ENCODE measurements at regions not wholly inside any gene's neighbourhood (a gene's known extent, or its start where the extent isn't known, plus 50 kb on each side); places are given as distances from the start of the nearest gene placed in this dataset.
A peak's percentile ranks its signal among the peaks of the same experiment; 100 is the strongest.

- peak; percentile 53 to 85 for DNase-seq
Measured at GRCh38 chr2:21404137-21404536, 280.4 kb downstream of the TDRD15 start.

DNA sequence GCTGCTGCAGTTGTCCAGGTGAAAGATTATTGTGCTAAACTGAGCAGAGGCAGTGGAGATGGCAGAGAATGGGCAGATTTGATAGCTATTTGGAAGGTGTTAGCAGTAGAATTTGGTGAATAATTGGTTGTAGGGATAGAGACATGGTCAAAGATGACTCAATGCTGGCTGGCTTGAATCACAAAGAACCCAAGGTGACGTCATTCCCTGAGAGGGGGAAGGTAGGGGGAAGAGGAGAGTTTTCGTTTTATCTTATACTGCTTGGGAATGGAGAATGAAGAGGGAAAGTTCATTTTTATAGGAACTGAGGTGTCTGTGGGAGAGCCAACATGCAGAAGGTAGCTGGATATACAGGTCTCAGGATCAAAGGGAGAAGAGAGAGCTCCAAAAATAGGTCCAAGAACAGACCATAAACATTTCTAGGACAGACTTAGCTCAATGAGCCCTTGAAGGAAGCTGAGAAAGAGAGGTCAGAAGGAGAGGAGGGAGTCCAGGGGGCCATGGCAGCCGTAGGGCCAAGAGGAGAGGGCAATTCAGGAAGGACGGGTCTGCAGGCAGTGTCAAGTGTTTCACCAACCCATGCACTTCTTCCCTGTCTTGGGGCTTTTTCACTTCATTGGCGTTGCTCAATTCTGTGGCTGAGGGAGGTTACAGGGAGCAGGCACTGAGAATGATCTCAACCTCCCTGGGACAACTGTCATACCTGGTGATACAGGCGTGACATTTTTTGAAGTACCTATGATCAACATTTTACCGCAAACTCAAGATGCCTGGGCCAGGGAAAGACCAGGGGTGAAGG is 281.3 kb downstream of the TDRD15 start:
- DNase-seq, result no peak

GRCh38 chr2:21406386-21406785 is 282.6 kb downstream of the TDRD15 start:
- DNase-seq, result no peak

- DNase-seq, result no peak
Measured at GRCh38 chr2:21406911-21407310, 283.1 kb downstream of the TDRD15 start.

DNA sequence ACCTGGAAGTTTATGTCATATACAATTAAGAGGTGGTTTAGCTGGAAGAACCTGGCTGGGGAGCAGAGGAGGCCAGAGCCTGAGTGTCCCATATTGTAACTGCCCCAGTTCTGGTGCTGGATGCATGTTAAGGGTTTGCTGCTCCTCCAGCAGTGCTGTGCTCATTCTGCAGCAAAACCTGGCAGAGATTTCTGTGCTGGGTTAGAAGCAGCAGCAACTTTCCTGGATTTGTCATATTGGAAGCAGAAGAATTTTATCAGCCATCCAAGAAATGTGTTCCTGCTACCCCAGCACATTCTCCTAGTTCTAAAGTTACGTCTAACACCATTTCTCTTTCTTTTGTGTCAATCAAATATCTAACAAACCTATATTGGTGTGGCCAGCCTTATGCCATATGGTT is 284.1 kb downstream of the TDRD15 start:
- no peak for DNase-seq

DNA sequence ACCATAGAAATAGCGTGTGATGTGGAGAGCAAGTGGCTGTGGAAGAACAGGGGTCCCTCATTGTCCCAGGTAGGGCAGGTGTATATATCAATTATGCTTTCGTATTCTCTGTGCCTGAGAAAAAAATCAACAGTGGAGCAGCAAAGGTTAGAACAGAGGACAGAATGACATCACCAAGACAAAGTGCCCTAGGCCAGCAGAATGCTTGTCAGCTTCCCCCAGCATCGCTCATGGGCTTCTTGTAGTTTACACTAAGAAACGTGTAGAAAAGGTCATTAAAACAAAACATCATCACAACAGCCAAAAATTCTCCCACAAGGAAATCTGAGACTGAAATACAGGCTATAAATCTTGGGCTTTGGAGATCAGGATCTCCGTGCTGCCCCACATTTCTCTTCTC is 288.0 kb downstream of the TDRD15 start:
- no peak for DNase-seq

DNA sequence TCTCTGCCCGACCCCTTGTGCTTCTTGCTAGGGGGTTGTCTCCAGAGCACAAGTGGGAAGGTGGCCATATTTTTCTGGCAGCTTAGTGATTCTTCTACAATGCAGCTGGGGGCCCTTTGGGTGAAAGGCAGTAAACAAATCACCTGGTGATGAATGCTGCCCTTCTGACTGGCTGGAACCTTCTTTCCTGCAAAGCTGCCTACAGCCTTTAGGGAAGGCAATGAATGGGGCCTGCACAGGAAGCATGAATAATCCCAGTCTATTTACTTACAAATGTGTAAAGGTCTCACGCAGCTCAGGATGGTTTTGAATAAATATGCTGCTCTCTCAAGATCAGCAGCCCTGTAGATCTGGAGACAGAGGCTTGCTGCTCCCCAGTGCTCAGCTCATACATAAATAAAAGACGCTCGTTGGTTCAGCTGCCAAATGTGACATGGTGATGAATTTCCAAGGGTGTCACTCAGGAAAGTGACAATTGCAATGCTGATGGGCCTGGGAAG is 289.2 kb downstream of the TDRD15 start:
- DNase-seq, result no peak

DNA sequence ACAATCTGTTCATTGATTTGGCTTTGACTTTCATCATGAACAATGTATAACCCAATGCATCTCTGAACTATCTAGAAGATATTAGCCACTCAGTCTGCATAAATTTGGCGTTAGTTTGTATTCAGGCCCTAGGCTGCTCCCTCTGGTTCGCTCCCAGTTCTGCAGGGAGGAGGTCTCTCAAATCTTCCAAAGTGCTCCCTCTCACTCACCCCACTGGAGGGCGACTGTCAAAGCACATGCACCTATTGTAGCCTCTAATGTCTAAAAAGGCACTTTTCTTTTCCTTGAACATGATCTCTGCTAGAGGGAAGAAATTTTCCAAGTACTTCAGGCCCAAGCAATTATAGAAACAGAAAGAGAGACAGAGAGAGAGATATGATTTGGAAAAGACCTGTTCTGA is 291.5 kb downstream of the TDRD15 start:
- DNase-seq, result peak in 1 of 2 experiments; percentile 33

DNA sequence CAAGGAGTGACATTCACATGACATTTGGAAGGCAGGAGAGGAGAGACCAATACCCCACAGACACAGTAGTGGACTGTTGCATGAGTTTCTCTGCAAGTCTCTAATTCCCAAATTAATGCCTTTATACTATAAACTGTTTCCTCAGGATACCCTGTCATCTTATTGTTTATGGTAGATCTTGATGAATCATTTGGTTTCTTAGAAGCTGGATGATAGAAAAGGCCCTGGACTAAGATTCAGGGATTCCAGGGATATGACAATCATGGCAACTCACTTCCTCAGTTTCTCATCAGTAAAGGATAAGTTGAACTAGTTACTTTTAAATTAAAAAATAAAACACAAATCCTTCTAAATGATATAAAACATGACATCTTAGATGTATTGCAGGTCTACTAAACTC is 292.5 kb downstream of the TDRD15 start:
- no peak for DNase-seq

- DNase-seq, result no peak
Measured at GRCh38 chr2:21418456-21418855, 294.7 kb downstream of the TDRD15 start.

DNA sequence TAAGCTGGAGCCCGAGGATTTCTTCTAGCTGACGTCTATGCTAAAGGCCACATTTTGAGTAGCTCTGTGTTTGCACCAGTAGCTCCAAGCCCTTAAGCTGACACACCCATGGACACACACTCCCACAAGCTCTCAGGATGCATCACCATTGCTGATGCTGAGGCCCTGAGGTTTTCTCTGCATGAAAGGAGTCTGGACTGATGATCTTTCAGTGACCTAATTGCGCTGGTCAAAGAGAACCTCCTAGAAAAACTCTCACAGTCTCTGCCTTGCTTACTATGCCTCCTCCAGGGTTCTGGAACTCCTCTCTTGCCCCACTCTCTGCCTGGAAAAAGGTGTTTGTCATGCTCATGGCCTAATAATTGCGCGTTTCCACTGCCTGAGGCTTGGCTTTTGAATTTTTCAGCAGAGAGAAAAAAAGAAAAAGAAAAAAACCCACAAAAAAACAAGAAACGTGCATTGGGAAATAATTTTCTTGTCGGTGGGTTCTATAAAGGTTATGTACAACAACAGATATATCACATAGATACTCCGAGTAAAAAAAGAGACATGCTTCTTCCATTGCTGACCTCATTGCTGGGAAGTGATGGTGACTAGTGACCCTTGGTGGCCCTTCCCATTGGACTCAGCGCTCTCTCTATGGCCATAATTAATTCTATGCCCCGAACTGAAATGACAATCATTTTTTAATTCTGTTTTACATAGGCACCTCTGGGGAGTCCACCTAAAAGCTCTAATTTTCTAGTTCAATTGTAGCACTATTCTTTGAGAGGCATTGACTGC is 297.0 kb downstream of the TDRD15 start:
- no peak for DNase-seq

- DNase-seq, result peak; percentile 25 to 35
Measured at GRCh38 chr2:21422050-21422449, 298.3 kb downstream of the TDRD15 start.

DNA sequence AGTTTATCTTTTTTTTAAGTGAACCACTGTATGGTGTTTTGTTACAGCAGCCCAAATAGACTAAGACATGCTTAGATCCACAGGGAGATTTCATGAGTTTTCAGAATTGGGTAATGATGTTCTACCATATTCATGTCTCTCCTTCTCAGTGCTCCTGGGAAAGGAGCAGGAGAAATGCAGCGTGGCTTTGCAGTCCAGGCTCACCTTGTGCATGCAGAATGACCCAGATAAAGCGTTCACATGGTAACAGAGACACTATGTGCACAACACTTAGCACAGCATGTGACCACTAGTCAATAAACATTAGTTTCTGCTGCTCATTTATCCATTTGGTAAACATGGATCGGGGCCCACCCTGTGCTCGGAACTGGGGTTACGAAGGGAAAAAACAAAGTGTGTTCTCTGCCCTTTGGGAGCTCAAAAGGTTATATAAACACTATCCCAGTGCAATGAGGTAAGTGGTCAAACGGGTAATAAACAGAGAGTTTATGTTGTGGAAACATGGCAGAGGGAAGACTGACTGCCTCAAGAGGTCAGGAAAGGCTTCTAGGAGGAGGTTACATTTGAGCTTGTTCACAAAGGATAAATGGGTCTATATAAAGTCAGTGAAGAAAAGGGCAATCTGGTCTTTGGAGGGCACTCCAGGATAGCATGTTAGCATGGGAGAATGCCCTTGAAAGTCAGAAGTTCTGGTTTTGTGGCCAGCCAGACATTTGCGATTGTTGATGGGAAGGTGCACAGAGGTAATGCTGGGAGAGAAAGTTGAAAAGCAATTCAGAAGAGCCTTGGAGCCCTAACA is 299.2 kb downstream of the TDRD15 start:
- no peak for DNase-seq

DNA sequence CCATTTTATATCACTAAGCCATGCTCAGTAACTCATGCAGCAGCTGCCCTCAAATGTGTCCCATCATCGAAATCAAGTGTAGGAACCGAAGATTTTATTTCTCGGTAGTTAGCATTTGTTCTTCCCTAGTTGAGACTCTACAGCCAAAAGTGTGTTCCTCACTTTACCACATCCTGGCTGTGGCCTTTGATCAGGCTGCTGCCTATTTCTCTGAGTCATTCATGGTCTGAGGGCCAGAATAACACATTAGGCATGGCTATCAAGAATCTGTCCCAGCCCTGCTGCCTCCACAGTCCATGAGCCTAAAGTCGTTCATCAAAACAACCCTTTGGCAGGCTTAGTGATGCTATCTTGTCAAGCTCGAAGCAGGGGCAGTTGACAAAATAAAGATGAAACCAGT is 300.1 kb downstream of the TDRD15 start:
- DNase-seq, result no peak

DNA sequence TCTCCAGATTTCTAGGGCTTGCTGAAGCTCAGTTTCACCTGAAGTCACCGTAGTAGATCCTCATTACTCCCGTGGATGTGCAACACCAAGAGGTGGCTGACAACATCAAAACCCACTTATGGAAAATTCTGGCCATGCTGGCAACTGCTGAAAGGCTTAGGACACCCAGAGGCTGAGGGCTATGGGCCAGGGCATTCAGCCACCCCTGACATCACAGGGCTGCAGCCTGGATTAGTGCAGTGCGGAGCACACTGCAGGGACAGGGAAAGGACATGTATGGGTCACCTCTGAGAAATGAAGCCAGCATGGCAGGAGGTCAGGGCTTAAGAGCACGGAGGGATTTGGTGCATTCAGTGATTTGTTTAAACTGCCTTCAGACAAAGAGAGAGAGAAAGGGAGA is 300.6 kb downstream of the TDRD15 start:
- DNase-seq, result no peak

DNA sequence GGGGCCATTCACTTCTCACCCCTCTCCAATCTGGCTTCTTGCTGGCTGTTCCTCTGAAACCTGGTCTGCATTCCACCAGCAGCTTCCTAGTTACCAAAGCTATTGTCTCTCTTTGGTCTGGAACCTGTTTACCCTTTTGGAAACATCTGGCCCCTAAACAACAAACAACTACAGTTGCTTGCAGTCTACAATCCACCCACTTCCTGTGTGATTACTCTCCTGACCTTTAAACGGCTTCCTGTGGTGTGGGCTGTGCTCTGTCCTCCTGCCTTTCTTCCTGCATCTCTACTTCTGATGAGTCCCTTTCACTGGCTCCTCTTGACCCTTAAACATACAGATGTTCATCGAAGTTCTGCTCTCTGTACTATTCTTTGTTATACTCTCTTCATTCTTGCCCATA is 303.8 kb downstream of the TDRD15 start:
- no peak for DNase-seq

DNA sequence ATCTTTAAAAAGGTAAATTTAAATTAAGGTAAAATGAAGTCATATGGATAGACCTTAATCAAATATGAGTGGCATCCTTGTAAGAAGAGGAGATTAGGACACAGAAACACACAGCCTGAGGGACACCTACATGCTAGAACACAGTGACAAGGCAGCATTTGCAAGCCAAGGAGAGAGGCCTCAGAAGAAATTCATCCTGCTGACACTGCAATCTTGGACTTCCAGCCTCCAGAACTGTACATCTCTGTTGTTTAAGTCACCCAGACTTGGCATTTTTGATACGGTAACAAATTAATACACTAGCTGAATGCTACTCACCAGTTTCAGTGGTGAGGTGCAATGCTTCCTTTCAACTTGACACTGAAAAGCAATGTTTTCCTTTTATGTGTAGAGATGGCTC is 305.0 kb downstream of the TDRD15 start:
- no peak for DNase-seq

- DNase-seq, result no peak
Measured at GRCh38 chr2:21429747-21430146, 306.0 kb downstream of the TDRD15 start.

DNA sequence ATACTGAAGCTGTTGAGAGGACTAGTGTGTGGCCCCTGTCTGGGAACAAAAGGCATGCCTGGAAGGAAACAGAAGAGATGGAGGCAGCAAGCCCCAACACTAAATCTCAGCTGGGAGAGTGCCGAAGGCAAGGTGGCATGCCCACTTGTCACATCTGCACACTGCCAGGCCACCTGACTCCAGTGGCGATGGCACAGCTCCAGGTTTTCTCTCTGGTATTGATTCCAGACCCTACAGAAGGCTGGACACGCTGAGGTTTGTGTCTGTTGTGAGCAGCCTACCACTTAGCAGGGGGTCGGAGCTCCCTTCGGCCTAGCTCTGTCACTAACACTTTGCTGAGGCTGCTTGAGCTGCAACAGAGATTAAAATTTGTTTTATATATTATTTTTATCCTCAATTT is 307.3 kb downstream of the TDRD15 start:
- DNase-seq, result no peak

- no peak for DNase-seq
Measured at GRCh38 chr2:21438949-21439348, 315.2 kb downstream of the TDRD15 start.

- no peak for DNase-seq
Measured at GRCh38 chr2:21441442-21441841, 317.7 kb downstream of the TDRD15 start.

GRCh38 chr2:21443494-21444105 is 319.8 kb downstream of the TDRD15 start:
- no peak for DNase-seq

- DNase-seq, result no peak
Measured at GRCh38 chr2:21449881-21450280, 326.1 kb downstream of the TDRD15 start.

Measured in NCI-H524 (cell line).